Esophagus mucosa (tissue), 1 donor: ENCODE measurements at regions not wholly inside any gene's neighbourhood (a gene's known extent, or its start where the extent isn't known, plus 50 kb on each side); places are given as distances from the start of the nearest gene placed in this dataset.

Experiments used
- ATAC-seq: fragments of 200-7000 bp; cut with Tn5 transposase; one replicate; pipeline ENCODE4 v1.9.1; 2020
- donor health status: DM: yes; HTN: yes; CAD: no.

DNA sequence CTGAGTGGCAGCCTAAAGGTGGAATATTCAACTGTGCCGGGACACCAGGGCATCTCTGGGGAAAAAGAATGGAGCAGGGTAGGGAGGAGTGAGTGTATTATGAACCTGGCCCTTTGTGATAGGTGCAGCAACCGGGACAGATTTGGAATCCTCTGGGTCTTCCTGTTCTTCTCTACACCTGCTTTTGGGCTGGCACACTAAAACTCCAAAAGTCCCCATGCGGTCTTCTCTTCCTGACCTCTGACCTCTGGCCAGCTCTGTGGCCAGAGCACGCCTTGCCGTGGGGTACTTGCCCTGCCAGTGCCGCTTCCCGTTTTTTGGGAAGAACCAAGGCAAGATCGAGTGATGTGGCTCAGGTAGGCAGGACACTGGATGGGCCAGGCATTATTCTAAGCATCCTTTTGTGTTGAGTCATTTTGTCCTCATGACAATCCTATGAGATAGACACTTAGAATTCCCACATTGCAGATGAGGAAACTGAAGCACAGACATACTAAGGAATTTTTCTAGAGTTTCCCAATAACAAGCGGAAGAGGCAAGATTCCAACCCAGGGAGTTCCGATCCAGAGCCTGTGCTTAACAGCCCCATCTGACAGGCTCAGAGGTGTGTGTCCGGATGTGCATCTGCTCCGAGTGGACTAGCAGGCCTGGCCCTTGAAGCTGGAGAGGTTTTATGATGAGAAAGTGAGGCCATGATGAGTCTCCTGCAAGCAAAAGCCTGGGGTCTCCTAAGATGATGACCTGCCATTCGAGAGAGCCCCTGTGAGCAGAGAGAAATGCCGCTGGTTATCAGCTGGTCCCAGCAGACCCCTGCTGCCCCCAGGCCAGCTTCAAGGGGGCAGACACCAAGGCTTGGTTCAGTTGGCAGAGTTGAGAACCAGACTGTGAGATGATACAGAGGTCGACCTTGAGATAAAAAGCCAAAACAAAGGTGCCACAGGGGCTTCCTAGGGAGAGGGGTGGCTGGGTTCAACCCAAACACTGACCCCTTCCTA is 67.9 kb upstream of the ESRRB start:
- no peak for ATAC-seq

DNA sequence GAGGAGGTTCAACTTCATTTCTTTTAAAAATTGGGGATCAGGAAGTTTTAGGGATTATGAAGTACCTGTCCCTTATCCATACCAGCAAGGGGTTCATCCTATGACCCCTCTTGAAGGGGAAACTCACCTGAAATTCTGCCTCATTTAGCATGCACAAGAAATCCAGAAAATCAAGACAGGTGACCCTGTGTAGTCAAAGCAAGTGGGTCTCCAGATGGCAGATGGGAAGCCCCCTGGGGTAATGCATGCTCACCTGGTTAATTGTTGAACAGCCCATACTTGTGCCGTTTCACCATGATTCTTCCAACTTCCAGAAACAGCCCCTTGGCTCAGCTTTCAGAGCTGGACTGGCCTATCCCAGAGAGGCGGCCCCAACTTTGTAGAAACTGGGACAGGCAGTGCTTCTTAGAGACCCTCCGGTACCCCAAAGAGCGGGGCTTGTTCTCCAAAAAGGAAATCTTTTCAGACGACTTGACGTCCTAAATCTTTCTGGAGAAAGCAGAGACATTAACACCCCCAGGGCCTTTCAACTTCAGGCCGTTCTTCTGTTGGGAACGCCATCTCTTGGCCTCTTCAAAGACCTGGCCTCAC is 66.3 kb upstream of the ESRRB start:
- no peak for ATAC-seq

DNA sequence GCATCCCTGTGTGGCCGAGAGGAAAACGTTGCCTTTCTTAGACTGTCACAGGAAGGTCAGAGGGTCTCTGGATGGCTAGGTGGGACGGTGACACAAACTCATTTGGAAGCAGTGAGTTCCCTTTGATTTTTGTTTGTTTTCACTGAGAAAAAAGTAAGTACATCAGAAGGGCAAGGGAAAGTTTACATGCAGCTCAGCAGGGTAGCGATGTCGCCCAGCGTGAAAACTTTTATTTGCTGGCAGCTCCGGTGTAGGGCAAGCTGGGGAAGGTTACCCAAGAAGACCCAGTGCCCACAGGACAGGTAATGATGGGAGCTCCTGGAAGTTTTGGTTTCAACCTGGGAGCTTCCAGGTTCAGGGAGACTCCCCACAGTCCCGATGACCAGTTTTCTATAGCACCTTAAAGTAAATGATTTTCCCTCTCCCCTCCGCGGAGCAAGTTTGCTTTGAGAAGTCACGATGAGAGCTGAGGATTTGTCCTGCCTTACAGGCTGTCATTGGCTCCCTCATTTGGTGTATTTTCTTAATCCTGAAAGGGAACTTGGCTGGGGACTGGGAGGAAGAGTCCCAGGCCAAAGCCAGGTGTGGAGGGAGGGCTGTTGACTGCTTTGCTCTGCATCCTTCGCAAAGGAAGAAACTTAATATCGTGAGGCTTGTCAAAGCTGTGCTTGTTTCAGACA is 64.7 kb upstream of the ESRRB start:
- no peak for ATAC-seq

DNA sequence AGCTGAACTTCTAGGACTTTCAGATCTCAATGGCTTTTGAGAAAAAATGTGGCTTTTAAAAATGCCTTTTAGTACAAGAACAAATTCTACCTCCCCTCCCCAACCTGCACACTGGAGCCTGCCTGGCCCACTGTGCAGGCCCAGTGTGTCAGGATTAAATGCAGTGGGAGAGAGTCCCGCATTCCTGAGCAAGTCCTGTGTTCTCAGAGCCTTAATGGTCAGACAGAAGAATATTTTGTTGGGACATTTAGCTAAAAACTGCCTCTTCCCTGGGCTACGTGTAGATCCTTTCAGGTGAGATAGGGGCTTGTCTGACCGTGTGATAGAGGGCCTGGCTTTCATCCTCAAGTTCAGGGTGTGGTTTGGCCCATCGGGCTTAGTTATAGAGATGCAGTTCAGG is 63.1 kb upstream of the ESRRB start:
- no peak for ATAC-seq

DNA sequence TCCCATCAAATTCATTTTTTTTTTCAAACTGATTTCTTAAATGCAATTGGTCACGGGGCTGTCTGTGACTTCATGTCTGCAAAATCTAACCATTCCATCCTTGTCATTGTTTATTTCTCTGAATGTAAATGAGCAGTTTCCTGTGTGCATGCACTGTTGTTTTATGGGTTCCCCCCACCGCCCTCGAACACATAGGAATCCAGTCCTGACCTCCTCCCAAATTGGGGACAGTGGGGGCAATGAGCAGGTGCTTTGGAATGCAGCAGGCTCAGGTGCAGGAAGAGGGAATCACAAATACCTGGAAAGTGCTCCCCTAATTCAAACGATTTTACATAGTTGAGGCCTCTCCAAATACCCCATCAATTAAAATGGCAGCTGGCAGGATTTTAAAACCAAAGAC is 62.6 kb upstream of the ESRRB start:
- ATAC-seq, result no peak

DNA sequence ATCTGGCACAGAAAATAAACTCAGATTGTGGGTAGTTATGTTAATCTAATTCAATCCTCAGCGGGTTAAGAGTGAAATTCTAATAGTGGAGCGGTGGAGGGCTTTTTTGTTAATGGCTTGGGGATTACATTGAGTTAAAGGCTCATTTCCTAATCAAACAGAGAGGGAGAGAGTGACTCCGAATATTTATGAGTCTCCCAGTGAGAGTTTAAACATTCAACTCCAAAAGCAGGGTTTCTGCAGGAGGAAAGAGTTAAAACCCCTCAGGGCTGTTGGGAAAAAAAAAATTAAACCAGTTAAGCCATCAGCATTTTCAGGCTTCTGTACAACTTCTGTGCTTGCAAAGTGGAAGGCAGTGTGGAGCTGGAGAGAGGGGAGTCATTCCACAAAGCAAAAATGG is 62.1 kb upstream of the ESRRB start:
- no peak for ATAC-seq

DNA sequence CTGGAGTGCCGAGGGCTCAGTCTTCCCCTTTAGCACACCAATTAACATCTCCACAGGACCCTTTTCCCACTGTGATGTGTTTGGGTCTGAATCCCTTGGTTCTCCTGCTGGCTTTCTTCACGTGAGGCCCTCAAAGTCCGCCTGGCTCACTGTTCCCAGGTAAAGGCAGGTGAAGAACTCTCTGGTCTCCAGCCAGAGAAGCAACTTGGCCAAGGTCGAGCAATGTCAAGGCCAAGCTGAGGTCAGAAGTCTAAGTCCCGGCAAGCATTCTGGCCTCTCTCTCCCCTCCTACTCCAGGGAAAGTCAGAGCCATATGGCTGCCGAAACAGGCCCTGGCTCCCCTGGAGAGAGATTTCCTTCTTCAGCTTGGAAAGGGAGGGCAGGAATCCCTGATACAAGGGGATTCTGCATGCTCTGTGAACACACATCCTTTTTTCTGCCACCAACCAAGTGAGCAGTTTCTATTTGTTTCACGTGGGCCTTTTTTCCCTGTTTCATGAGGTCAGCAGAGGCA is 61.4 kb upstream of the ESRRB start:
- no peak for ATAC-seq

DNA sequence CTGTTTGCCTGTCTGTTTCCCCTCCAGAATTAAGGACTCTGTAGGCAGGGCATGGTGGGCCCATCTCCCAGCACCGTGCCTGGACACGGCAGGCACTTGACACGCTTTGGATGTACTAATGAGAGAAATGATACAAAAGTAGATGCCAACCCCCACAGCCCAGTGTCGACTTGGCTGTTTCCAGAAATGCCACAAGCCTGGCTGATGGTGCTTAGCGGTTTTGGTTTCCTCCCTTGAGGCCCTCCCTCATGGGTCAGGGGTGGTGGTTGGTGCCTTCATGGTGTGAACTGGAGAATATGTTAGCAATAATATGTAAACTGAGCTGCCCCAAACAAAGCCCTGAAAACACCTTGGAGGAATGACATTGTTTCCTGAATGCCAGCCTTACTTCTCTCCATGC is 55.5 kb upstream of the ESRRB start:
- no peak for ATAC-seq

DNA sequence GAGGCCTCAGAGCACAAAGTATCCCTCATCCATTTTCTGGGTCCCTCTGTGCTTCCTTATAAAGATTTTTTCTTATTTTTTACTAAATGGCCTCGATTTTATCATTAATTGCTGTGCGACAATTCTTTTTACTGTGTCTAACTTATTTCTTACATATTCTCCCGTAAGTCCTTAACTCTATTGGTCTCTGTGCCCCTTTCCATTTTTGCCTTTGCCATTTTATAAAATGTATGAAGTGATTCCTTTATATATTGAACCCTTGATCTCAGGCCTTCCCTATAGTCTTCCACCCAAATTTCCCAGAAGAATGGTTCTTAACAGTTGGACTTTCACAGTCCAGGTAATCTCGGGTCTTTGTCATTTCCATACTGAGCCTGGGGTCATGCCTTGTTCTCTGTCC is 55.0 kb upstream of the ESRRB start:
- no peak for ATAC-seq

DNA sequence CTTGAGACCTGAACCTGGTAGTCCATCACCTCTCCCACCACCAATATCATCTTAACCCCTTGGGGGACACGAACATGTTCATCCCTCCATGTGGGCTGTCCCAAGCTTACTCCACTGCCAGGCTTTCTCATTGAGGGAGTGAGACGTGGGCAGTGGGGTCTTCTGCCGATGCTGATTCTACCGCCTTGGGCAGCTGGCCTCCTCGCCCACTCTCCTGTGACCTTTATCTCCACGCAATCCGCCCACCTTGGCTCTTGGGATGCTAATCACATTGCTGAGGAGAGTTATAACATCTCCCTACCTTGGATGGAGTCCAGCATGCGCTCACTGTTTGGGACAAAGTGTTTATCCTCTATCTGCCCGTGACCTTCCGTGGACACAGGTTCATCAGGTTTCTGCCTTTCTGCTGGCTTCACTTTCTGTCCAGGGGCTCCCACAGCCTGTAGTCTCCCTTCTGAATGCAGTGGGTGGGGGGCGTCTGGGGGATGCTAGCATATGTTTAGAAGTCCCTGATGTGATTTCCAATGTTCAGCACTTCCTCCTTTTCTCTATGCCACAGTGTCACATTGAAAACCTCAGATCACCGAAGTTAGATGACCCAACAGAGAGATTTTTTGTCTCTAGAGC is 53.2 kb upstream of the ESRRB start:
- ATAC-seq, result no peak

DNA sequence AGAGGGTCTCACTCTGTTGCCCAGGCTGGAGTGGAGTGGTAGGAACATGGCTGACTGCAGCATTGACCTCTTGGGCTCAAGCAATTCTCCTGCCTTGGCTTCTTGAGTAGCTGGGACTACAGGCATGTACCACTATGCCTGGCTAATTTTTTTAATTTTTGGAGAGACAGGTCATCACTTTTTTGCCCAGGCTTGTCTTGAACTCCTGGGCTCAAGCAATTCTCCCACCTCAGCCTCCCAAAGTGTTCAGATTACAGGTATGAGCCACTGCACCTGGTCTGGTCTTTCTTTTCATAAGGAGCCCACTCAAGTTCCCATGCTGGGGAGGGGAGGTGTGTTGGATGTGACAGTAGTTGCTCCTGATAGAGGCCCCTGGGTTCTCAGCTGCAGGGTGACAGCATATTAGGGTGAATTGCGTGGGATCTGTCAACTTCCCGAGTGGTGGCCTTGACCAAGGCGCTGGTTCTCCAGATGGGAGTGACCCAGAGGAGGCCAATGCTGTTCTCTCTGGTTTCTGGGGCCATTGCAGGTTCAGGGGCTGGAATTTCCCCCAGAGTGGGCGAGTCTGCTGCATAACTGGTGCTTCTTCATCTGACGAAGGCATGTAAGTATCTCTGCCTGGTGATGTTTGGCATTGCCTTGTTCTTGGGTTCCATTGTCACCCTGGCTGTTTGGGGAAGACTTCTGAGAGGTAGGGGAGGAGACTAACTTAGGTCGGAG is 52.4 kb upstream of the ESRRB start:
- no peak for ATAC-seq

DNA sequence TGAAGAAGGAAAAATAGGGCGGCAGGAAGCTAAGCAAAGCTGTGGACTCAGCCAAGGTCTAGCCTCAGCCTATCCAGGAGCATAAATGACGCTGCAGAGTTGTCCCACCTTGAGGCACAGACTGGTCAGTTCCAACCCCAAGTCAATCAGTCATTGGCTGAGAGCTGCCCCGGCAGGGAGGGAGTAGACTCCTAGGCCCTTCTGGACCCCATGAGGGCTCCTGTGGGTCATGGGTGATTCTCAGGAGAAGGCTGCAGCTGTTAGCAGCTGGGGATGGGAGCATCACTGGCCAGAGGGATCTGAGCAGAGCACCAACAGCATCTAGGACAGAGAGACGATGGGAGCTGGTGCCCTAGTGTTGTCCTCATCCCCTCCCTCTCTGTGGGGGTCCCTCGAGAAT is 51.8 kb upstream of the ESRRB start:
- ATAC-seq, result no peak
